ENCODE measurements at regions not wholly inside any gene's neighbourhood (a gene's known extent, or its start where the extent isn't known, plus 50 kb on each side); places are given as distances from the start of the nearest gene placed in this dataset.

DNA sequence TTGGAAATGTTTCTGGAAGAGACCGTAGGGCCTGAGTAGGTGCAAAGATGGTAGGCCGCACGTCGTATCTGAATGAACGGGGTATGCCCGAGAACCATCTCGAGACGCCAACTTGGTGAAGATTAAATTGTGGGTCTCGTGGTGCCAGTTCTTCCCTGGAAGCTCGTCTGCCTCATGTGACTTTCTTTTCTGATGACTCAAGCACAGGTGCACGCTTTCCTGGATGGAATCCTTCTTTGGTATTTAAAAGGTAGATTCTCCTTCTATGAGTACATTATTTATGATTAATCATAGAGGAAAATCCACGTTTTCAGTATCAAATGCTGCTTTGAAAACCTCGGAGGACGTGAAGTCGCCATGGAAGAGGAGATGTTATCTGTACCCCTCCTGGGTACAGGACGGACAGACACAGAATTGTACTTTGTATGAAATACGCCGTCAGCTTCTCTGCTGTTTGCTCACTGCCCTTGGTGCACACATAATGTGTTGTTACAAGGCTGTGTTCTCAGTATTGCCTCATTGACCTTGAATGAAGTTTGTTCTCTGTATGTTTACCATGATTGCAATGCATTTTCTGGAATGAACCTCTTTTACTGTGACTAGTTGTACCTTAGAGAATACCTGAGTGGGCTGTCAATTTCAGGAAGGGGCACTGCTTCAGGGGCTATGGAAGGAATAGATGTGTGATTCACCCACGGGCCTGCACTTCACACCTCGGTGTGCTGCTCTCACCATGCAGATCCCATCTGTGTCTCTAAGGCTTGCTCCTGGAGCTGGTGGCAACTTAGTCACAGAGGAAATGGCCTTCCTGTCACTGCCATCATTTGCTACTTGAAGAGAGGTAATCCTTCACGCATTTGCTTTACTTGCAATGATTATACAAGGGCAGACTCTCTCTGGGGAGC is 137.3 kb upstream of the RTL1 start:
- H3K4me3 ChIP-seq (ENCODE audit: low read depth, low read length) = no peak overlapping the region

DNA sequence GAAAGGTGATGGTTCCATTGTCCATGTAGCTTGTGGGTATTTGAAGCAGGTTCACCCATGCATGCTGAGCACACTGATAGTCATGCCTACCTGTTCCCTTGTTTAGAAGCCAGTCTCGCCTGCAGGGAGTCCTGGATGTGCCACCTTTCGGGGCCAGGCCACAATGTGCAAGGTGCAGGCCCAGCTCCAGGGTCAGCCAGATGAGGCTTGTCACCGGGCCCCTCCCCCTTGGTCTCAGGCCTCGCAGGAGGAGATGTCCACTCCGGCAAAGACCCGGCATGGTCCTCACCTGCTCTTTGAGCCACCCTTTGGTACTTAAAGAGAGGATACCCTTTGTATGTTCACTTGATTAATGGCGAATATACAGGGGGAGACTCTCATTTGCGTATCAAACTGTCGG is 140.4 kb upstream of the RTL1 start:
- no peak overlapping the region for H3K4me3 ChIP-seq (ENCODE audit: low read depth, low read length)

DNA sequence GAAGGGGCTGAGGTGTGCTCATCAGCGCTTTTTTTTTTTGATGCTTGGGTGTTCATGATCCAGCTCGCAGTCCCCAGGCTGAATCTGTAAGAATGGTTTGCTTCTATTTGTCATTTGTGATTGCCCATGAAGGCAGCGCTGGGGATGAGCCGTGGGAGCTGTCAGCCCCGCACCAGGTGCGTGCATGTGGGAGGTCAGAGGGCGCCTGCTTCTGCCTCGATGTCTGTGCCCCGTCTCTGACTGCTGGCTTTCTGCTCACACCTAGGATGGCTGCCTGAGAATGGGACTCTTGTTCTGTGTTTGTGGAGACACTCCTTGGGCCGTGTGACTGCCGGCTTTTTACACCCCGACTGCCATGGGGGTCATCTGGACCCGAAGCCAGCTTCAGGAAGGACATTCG is 141.2 kb upstream of the RTL1 start:
- no peak overlapping the region for H3K4me3 ChIP-seq (ENCODE audit: low read depth, low read length)

DNA sequence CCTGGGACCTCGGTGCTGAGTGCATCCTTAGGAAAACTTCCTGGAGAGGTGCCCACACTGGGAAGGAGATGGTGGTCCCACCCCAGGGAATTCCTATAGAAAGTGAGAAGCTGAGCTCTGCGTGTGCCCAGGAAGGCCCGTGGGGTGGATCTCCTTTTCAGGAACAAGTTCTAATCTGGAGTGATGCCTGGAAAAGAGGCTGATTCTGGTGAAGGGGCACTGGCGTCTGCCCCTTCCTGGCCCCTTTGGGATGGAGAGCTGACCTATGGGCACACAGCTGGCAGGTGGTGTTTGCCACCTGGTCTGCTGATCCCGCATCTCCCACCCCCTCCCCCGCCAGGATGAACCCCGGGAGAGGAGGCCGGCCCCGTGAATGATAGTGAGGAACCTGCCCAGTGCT is 142.0 kb upstream of the RTL1 start:
- no peak overlapping the region for H3K4me3 ChIP-seq (ENCODE audit: low read depth, low read length)

DNA sequence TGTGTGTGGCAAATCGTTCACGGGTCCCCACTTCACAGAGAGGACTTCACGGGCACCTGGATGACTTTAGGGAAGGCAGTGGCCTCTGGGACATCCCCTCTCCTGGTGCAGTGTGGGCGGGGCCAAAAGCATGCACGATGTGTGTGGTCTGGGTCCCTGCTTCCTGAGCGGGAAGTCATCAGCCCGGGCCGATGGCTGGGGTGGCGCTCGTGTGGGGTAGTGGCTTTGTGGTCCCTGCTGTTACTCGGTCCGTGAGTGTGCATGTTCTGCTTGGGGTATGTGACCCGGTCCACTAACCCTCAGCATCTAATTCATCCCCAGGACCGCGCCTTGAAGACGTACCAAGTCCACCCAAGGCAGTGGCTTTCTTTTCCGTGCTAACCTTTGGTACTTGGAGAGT is 142.5 kb upstream of the RTL1 start:
- no peak overlapping the region for H3K4me3 ChIP-seq (ENCODE audit: low read depth, low read length)

DNA sequence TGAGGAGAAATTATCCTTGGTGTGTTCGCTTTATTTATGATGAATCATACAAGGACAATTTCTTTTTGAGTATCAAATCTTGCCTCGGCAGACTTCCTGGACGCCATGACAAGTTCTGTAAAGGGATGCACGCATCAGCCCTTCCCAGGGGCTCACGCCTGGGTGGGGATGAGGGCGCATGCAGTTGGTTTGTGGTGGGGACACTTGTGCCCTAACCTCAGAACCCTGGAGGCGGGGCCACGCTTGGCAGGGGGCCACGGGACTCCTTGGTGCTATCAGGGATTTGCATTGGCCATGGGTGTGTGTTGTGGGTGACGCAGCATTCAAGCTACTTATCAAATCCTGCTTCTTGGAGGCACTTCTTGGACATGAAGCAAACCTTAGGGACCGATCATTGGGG is 143.8 kb upstream of the RTL1 start:
- no peak overlapping the region for H3K4me3 ChIP-seq (ENCODE audit: low read depth, low read length)

DNA sequence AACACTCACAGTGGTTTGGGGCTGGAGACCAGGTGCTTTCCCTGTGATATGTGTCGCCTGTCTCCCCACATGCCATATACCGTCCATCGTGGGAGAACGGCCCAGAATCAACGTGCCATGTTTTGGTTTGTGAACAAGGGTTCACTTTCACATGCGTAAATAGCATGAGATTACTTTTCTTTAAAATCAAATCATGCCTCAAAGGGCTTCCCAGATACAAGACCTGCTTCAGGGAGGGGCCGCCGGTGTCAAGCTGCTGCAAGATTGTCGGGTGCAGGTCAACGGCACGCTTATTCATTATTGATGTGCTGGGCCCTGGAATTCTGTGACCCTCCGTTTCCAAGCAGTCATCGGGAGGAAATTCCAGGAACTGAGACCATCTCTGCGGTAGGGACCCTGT is 145.2 kb upstream of the RTL1 start:
- H3K4me3 ChIP-seq (ENCODE audit: low read depth, low read length) = no peak overlapping the region

DNA sequence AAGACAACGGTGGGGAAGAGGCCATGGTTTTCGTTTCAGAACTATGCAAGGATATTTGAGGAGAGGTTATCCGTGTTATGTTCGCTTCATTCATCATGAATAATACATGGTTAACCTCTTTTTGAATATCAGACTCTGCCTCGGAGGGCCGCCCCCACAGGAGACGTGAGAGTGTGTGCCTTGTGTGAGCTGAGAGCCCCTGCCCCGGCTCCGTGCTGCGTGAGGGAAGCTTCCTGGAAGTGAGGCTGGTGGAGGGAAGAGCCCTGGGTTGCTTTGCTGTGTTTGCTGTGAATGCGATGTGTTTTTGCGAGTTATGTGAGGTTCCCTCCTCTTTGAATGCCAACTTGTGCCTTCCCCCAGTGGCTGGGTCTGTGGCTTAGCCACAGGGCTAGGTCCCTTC is 146.0 kb upstream of the RTL1 start:
- H3K4me3 ChIP-seq (ENCODE audit: low read depth, low read length) = no peak overlapping the region

DNA sequence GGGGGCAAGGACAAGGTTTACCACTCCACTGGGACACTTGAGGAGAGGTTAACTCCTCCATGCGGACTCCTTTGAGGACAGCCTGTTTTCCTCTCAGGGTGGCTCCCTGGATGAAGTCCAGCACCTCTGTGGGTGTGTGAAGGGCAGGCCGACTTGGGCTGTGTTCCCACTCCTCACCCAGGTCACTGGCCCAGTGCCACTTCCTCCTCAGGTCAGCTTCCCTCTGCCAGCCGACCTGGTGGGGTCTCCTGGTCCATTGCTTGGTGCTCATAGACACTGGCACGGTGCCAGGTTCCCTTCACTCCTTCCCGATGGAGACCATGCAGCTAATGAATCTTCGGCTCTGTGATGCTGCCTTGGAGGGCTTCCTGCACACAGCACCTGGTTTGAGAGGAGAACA is 146.4 kb upstream of the RTL1 start:
- H3K4me3 ChIP-seq (ENCODE audit: low read depth, low read length) = no peak overlapping the region

DNA sequence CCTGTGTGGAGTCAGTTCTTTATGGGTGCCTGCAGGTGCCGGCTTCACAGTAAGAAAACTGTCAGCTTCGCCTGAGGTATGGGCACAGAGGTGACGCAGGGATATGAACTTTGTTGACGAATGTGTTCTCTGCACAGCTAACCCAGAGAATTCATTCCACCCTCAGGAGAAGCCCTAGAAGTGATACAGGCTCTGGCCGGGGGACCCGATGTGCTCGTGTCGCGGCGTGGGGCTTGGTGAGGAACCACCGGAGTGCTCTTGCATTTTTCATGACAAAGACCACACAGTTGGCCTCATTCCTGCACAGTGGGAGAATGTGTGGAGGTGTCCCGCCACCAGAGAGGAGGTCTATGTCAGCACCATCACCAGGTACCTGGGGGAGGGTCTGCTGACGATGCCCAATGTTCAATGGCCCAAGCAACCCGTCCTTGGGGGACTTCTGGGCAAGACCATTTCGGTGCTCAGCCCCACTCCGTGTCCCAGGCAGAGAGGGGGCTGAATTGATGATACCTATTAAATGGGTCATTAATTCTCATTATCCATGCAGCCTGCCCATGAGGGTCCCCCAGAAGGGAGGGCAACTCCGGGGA is 147.5 kb upstream of the RTL1 start:
- H3K4me3 ChIP-seq (ENCODE audit: low read depth, low read length) = no peak overlapping the region

DNA sequence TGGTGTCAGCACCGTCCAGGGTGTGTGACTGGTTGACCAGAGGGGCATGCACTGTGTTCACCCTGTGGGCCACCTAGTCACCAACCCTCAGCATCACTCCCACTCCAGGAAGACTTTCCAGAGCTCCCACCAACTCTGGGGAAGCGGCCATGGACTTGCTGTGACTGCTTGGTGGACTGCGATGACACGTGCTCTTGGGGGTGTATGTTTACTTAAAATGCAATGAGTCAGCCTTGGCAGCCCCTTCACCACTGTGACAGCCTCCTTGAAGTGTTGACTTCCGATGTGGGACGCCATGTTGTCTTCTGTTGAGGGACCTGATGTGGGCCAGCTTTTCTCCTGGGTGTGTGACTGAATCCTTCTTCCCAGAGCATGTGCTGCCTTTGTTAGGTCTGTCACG is 151.1 kb upstream of the RTL1 start:
- no peak overlapping the region for H3K4me3 ChIP-seq (ENCODE audit: low read depth, low read length)

DNA sequence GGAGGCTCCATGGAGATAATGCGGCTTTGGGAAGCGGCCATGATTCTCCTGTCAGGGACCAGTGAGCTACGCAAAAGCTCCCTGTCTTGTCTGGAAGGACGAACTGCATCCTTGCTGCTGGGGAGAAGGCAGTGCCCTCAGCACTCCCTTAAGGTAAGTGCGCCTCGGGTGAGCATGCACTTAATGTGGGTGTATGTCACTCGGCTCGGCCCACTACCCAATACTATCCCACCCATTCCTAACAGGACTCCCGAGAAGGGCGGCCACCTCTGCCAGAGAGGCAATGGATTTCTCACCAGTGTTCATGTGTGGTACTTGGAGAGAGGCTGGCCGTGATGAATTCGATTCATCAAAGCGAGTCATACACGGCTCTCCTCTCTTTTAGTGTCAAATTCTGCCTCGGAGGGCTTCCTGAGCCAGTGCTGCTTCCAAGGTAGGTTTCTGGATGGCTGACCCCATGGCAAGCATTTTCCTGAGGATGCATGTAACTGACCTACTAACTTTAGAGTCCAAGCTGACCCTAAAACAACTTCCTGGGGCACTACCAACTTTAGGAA is 151.7 kb upstream of the RTL1 start:
- H3K4me3 ChIP-seq (ENCODE audit: low read depth, low read length) = no peak overlapping the region

DNA sequence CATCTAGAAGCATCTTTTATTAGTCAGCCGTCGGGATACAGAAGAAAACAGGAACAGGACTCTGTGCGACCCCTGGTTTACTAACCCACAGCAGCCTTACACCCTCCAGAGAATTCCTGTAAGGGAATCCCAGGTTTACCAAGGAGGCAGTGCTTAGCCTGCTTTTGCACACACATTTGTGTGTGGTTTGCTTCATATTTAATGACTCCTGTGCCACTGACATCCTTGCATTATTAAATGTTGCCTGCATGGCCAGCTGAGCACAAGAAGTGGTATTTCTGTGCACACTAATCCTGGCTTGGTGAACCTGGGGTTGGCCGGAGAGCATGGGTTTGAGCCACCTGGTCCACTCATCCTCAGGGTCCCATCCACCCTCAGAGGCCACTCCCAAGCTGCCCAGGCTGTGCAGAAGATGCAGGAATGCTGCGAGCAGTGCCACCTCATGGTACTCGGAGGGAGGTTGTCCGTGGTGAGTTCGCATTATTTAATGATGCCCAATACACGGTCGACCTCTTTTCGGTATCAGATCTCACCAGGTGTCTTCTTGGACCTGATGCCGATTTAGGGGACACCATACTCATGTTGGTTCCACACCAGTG is 152.4 kb upstream of the RTL1 start:
- no peak overlapping the region for H3K4me3 ChIP-seq (ENCODE audit: low read depth, low read length)

DNA sequence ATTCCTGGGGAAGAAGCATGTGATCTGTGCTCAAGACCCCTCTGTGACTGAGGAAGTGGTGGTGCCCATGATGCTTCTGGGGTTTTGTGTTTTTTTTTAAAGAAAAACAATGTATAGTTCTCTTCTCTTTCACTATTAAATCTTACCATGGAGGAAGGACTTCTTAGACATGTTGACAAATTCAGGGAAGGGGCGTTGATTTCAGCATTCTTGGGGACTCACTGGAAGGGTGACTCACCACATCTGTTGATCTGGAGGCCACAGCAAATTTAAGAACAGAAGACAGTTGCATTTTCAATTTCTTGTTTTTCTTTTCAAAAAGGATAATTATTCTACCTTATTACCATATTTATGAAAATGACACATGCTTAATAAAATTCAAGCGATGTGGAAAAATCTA is 152.9 kb upstream of the RTL1 start:
- H3K4me3 ChIP-seq (ENCODE audit: low read depth, low read length) = no peak overlapping the region

DNA sequence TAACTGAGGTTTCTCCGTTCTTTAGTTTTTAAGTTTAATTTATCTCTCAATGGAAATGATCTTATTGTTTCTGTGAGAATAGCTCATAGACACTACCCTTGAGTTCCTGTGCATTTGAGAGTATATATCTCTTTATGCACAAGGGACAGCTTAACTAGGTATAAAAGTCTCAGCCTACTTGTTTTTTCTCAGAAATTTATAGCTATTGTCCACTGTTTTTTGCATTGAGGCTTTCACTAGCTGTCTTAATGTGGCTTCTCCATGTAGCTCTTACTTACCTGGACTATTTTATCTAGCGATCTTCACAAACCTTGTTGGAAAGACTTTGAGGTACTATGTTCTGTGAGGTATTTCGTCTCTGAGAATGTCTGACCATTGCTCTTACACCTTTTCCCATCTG is 153.9 kb upstream of the RTL1 start:
- H3K4me3 ChIP-seq (ENCODE audit: low read depth, low read length) = no peak overlapping the region

DNA sequence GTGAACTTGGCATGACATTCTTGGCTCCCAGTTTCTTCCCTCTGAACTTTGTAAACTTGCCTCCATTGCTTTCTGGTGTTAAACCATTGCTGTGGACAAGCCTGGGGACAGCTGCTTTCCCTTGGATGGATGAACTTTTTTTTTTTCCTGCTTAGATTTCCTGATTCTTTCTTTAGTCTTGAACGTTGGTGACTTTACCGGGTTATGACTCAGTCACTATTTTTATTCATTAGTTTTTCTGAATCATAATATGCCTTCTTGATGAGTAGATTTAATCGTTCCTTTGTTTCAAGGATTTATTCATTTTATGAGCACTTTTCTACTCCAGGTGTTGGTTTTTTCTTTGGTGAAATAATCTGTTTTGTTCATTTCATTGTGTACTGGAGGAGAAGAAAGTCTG is 155.0 kb upstream of the RTL1 start:
- no peak overlapping the region for H3K4me3 ChIP-seq (ENCODE audit: low read depth, low read length)

DNA sequence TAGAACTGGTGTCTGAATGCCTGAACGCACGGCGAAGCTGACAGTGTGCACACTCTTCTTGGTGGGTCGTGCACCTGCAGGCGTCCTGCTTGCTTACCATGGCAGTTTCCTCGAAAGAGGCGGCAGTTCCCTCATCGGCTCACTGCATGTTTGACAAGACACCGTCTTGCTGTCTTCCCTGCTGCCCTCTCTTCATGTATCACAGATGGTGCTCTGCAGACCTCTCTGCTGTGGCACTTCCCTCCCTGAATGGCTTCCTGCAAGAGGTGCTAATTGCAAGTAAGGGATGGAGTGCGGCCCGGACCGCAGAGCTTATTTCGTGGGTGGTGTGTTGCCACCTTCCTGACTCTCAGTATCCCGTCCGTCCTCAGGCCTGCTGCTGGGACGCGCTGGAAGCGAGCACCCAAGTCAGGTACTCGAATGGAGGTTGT is 156.7 kb upstream of the RTL1 start:
- H3K4me3 ChIP-seq (ENCODE audit: low read depth, low read length) = no peak overlapping the region

DNA sequence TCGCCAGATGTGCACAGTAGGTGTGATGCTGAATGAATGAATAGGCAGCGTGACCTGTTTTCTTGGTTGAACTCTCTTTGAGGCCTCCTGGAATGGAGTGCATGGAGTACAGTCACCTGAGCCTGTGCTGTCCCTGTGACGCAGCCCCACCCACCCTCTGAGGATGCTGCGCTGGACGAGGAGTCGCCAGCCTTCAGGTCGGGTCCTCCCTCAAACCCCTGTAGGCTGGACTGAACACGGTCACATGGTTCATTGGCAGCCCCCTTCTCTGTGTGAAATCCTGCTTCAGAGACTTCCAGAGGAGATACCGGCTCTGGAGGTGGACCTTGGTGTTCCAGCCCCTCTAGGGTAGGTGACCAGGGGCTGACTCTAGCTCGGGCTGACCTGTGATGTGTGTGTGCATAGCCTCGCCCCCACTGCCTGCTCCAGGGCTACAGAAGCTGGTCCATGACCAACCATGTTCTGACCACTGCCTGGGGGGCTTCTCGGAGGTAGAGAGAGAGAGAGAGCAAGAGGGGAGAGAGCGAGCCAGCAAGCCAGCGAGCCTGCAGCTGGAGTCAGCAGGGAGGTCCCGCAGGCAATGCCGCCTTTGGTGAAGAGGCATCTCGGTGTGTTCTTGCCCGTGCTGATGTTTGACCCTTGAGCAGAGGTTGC is 158.0 kb upstream of the RTL1 start:
- H3K4me3 ChIP-seq (ENCODE audit: low read depth, low read length) = no peak overlapping the region

DNA sequence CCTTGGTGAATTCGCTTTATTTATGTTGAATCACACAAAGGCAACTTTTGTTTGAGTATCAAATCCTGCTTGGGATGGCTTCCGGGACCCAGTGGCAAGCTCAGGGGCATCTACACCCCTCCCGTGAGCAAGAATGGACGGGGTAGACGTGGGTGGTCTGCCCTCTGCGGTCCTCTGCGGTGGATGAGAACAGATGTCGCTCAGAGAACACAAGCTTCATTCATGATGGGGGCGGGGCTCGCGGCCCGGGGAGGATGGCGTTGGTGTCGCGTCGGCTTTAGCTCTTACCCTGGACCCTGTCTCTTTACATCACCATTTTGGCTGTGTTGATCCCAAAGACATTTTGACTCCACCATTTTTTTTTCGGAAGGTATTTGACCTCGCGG is 158.5 kb upstream of the RTL1 start:
- no peak overlapping the region for H3K4me3 ChIP-seq (ENCODE audit: low read depth, low read length)

DNA sequence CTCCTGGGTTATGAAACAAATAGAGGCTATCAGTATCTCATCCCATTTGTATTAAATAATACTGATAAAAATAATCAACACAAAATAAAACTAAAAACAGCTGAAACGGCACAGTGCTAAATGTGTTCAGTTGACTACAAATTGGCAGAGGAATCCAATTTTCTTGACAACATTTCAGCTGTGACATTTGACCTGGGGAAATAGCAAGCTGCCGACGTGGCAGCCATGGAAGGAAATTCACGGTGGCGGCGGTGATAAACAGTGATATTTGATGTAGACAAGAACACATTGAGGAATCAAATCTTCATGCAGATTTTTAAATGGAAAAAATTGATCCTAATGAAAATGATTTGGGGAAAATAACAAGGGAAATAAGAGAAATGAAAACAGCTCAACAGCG is 159.1 kb upstream of the RTL1 start:
- H3K4me3 ChIP-seq (ENCODE audit: low read depth, low read length) = no peak overlapping the region

DNA sequence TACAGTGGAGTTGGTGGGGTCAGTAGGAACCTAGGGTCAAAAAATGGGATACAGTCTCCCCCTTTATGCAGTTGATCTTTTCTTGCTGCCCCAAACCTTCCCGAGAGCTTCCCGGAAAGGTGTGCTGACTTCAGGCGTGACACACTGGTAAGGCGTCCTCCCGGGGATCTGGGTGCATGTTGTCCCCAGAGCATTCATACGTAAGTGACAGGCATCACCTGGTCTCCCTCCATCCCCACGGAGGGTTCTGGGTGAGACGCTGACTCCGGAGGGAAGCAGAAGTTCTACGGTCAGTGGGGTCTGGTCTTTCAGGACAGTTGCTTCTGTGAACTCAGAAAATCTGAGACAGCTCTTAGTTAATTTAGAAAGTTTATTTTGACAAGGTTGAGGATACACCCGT is 159.6 kb upstream of the RTL1 start:
- no peak overlapping the region for H3K4me3 ChIP-seq (ENCODE audit: low read depth, low read length)
